HG02885 (cell line): ENCODE measurements at regions not wholly inside any gene's neighbourhood (a gene's known extent, or its start where the extent isn't known, plus 50 kb on each side); places are given as distances from the start of the nearest gene placed in this dataset.
"Not testable (repeated sequence)": the region's sequence is repeated elsewhere in the genome, so short reads cannot be mapped to it uniquely, and the experiment has no call there.

Experiments
- ATAC-seq: cut with Tn5 transposase; IDR thresholded peaks from one replicate; pipeline ENCODE4 v1.9.1; 2021; ENCODE audit warnings: mild to moderate bottlenecking; ENCODE audit not compliant: unreplicated experiment, poor library complexity

DNA sequence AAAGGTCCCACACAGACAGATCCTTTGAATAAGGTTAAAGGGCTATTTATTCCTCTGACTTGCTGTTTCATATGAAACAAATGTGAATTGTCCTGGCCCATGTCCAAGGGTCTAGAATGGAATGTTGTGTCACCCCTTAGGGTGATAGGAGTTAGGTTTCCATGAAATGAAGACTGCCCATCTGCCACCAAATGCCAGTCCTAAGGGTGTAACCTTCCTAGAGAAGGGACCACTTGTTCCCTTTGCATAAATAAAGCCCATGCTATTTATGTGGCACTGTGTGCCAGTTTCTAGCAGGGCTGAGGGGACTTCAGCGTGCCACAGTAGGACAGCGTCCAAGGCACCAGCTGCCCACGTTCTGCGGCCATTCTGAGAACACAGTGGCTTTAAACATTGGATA is 171.3 kb downstream of the ABCA8 start:
- ATAC-seq, result no peak

DNA sequence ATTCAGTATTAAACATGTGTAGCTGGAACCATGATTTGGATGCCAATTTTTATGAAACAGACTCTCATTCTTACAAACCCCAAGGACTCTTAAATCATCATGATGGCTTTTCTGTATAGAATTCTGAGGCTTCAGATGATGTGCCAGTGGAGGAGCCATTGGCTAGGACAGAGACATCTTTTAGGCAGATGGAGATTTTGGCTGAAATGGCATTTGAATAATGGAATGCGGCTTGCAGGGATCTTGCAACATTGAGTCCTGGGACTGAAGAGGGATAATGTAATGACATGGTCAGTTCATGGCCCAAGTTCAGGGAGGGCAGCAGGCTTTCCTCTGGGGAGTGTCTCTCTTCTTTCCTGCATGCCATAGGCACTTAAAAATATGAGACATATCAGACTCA is 172.4 kb downstream of the ABCA8 start:
- ATAC-seq, result no peak

DNA sequence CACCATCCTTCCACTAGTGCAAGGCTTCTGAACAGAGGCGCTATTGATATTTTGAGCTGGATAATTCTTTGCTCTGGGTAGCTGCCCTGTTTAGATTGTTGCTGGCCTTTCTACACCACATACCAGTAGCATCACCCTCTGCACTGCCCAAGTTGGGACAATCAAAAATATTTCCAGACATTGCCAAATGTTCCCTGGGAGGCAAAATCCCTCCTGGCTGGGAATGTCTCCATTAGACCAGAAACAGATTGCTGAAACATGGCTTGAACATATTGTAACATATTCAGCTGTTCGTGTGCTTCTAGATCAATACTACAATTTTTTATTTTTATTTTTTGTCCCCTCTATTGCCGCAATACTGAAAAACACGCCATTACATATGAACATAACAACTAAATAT is 174.6 kb downstream of the ABCA8 start:
- no peak for ATAC-seq

DNA sequence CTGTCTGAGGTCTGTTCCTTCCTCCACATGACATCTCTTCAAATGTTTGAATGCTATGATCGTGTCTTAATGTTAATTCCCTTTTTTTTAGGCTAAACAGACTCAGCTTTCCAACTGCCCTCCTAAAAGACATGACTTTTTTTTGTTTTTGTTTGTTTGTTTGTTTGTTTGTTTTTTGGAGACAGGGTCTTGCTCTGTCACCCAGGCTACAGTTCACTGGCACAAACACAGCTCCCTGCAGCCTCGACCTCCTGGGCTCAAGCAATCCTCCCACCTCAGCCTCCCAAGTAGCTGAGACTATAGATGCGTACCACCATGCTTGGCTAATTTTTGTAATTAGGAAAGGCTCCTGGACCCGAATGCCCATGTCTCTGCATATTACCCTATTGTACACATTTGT is 176.5 kb downstream of the ABCA8 start:
- ATAC-seq, result no peak

DNA sequence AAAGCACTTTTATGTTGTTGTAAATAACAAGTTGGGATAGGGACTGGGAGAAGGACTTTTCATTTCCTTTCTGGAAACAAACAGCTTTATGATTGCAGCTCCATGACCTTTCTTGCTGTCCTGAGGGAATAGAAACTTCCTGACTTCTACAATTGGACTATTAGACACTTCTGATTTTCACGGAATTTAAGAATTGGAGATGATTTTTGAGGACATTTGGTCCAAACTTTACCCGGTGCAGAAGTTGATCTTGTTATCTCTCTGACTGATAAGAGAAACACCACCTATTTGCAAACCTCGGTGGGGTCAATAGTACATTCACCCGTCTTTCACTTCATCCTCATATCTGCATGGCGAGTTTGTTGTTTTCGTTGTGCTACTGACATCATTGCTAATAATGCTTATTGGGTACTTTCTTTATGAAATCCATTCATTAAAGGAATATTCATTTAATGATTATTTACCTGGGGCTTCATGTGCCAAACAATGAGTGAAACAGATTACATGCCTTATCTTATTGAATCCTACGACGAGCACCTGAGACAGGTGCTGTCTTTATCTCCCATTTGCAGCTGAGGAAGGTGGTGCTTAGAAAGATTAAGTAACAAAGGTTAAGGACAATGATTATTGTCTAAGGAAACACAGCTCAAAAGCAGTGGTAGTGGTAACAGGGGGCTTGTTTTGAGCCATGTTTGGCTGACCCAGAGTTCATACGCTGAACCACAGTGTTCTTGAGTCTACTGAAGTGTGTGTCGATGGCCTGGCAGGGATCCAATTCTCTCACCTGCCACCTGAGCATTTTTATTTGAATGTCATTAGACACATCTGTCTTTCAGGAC is 176.9 kb upstream of the FAM20A start:
- ATAC-seq, result no peak

DNA sequence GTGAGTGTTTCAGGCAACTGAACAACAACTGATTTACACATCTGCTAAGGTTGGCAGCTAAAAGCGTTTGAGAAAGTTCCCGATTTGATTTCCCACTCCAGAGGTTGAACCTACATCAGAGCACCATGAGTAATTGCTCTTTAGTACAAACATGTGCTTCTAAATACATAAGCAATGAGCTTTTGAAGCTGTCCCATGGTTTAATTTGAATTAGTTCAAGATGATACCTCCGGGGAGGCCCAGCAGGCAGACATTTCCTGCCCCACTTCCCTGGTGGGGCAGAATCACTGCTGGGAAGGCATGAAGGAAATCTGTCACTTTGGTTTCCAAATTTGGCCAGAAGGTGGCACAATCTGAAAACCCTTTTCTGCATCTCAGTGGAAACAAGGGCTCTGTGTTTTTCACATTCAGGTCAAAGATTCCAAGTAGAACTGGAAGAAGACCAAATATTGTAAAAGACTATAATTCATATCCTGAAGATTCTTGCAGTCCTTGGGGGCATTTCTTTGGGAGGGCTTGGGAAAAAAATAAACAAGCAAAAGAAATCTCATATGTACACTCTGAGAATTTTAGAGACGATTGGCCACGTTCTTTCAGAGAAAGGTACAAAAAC is 176.2 kb upstream of the FAM20A start:
- no peak for ATAC-seq

DNA sequence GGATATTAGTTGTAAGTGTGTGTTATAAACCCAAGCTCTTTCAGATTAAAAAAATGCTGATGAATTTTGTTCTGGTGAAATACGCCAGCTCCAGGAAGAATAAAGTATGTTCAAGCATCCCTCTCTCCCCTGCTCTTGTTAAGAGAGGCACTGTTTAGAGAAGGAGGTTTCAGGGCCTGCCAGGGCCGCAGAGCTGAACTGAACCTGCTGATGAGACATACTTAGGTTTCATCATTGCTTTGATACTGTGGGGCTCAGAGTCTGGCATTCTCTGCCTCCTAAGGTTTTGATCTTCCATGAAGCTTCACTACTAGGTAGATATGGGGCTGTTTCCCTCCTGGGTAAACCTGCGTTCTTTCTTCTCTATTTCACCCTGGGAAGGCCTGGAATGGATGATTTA is 175.3 kb upstream of the FAM20A start:
- ATAC-seq, result no peak

DNA sequence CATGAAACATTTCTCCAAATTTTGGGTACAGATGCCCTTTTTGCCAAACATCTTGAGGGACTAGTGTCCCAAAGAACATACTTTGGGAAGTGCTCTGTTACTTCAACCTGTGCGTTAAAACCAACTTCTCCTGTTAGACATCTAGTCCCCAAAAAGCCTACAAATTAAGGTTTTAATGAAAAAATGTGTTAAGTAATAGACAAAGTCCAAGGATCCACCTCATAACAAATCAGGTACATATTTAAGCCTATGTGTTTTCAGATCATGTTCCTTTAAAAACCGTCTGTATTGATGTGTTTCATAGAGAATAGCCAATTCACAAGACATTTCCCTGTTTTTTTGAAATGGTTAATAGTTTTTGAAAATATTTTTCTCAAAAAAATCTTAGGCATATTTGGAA is 174.8 kb upstream of the FAM20A start:
- ATAC-seq, result no peak

DNA sequence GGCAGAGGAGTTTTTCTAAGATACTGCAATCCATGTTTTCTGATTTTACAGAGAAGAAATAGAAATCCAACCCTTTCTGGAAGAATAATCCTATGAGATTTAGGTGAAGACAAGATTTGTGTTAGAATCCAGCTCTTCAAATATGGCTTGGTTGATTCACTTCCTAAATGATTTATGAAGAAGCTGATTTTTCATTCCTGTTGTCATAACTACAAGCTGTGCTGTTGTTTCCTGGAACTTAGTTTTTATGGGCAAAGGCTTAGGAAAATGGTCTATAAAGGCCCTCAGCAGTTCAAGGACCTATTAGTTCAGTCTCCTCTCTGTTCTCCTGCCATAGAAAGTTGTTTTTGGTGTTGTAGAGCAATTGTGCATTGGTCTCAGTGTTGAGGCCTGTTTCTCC is 174.2 kb upstream of the FAM20A start:
- no peak for ATAC-seq

DNA sequence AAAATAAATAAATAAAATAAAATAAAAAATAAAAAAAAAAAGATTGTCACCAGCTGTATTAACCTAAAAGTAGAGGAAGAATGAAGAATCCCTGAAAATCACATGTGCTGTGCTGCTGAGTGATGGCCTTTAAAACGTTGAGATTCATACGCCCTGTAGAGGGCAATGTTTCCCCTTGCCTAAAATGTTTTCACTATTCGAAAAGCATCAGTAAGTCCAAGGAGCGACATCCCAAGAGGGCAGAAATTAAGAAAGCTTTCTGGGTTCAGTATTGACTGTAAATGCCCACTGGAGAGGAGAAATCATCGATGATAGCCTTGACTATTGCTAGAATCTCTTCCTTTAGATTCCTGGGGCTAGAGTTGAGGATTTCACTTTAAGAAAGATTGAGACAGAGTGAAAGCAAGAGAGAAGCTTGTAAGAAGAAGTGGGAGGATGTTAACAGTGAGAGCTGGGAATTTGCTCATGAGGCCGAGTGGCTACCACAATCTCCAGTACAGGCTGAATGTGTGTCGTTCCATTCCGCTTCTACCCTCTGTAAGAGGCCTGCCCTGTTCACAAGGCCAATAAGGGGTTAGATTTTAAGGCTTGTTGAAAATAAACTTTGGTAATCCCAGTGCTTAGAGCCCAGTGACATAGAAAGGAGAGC is 170.8 kb upstream of the FAM20A start:
- peak; percentile 80 for ATAC-seq

DNA sequence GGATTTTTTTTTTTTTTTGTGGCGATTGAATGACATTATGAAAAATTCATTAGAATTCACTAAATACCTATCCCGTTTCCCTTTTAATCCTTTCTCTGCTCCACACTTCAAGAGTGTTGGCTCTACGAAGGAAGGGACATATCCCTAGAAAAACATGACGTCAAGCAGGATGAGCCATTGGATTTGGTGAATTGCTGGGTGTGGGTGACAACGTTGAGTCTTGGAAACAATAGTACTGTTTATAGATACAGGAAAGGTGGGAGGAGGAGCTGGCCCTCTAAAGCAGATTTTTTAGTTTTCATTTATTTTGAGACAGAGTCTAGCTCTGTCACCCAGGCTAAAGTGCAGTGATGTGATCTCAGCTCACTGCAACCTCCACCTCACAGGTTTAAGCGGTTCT is 167.6 kb upstream of the FAM20A start:
- ATAC-seq, result no peak

DNA sequence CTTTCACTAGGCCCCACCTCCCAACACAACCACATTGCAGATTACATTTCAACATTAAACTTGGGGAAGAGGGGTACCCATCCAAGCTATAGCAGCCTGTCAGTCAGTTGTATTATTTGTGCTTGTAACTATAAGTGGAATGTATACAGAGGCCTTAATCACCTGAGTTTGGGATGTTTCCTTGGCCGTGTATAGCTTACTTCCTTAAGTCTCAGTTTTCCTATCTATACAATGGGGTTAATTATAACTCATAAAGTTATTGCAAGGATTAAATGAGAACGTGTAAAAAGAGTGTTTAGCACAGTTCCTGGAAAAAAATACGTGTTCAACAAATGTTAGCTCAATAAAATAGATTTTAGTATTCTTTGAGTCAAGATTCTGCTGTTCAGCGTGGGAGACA is 165.5 kb upstream of the FAM20A start:
- no peak for ATAC-seq

DNA sequence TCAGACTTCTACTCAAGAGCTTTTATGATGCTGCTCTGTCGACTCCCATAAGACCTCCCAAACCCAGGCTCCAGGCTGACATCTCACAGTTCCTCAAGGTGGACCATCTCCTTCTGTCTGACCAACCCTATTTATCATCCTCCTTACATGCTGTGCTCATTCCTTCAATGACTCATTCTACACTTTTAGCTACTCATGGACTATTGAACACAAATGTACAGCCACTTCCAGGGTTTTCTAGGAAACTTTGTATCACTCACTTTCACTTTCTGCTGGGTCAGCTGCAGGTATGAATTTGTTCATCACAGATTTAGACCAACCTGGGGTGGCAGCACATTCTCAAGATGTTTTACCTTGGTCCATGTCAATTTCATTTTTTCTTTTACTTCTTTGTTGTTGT is 162.4 kb upstream of the FAM20A start:
- no peak for ATAC-seq

DNA sequence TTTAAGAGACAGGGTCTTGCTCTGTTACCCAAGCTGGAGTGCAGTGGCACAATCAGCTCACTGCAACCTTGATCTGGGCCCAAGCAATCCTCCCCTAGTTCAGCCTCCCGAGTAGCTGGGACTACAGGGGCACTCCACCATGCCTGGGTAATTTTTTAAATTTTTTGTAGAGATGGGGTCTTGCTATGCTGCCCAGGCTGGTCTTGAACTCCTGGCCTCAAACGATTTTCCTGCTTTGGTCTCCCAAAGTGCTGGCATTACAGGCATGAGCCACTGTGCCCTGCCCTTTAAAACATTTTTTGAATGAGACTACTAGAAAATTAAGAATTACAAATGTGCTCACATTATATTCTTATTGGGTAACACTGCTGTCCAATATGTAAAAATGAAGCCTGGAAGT is 161.7 kb upstream of the FAM20A start:
- ATAC-seq, result no peak

DNA sequence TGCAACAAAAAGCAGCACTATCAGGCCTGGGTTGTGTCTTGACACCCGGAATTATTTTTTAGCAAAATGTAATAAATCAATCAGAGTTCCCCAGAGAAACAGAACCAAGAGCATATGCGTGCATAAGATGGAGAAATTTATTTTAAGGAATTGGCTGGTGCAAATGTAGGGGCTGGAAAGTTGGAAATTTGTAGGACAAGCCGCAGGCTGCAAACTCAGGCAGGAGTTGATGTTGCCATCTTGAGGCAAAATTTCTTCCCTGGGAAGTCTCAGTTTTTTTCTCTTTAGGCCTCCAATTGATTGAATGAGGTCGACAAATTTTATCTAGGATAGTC is 158.9 kb upstream of the FAM20A start:
- no peak for ATAC-seq

DNA sequence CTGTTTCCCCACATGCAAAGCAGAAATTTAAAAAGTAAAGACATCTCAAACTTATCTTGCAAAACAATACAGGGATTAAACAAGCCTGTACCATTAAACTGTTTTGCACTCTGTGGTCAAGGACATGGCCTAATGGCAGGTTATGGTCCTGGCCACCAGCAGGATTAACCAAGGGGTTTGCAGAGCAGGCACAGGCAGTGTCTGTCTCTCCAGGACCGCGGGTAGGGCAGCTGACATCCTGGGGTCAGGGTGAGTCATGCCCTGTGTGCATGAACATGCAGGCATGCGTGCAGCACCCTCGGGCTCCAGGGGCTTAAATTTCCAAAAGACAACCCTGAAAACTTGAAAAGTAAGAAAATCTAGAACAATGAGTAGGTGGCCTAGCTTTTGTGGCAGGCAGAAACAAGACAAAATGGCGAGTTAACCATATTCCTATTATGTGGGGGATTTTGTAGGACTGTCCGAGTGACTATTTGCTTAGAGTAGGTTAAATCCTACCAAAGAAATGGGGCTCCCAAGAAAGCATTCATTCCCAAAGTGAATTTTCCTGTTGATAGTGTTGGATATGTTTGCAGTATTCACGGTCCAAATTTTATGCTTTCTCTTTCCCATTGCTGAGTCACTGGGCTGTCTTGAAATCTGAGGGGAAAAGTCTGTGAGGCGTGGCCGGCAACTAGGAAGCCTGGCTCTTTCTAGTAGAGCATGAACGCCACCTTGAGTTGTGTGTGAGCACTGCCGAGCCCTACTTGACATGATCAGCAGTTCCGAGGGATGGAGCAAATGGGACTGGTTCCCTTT is 158.4 kb upstream of the FAM20A start:
- ATAC-seq, result peak; percentile 85

DNA sequence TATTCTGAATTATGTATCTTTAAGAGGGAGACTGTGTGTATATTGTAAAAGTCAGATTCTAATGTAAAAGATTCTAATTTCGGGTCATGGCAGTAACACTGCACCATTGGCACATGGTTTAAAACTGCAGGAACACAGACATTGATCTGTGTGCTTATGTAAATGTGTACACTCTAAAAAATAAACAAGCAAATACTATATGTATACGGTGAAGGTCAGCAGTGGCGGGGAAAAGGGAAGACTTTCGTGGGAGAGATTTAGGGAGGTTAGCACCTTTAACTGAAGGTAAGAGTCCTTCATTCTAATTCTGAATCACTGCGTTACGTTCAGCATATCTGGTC is 157.8 kb upstream of the FAM20A start:
- ATAC-seq, result no peak

DNA sequence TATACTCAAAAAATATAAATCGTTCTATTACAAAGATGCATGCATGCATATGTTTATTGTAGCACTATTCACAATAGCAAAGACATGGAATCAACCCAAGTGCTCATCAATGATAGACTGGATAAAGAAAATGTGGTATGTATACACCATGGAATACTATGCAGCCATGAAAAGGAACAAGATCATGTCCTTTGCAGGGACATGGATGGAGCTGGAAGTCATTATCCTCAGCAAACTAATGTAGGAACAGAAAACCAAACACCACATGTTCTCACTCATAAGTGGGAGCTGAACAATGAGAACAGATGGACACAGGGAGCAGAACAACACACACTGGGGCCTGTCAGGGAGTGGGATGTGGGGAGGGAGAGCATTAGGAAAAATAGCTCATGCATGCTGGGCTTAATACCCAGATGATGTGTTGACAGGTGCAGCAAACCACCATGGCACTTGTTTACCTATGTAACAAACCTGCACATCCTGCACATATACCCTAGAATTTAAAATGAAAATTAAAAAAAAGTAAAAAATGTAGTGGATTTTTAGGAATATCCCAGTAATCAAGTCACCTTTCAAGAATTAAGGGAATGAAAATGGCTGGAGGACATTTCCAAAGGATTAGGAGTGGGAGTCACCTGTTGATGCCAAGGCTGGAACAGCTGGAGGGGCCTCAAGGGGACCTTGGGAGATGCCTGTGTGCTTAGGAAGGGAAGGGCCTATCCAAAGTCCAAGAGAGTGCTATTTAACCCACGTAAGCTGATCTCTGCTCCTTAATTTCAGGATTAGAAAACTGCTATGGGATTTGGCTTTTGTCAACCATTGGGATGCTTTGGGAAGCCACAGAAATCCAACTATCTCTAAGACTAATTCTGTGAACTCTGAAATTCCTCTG is 156.9 kb upstream of the FAM20A start:
- ATAC-seq, result not testable (repeated sequence)

DNA sequence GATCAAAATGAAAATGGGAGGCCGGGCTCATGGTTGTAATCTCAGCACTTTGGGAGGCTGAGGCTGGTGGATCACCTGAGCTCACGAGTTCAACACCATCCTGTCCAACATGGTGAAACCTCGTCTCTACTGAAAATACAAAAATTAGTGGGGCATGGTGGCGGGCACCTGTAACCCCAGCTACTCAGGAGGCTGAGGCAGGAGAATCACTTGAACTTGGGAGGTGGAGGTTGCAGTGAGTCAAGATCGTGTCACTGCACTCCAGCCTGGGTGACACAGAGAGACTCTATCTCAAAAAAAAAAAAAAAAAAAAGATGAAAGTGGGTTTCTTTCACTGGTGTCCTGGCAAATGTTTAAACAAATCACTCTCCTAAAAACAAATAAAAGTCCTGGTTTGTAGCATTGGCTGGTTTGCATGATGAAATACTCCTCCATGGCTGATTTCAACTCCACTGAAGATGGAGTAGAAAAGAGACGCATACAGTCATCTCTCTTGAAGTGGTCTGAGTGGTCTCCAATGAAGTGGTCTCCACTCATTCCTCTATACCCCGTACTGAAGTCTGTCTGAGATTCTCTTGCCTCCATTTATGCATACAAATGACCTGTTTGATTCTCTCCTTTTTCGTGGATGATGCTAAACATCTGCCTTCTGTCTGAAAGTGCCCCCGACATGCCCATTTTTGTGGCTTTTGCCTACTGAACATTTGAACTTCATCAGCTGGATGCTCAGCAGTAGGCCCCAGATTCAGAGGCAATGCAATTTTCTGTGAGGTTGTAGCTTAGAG is 153.0 kb upstream of the FAM20A start:
- no peak for ATAC-seq
